ENCODE measurements at regions not wholly inside any gene's neighbourhood (a gene's known extent, or its start where the extent isn't known, plus 50 kb on each side); places are given as distances from the start of the nearest gene placed in this dataset.

GRCh38 chr9:134225816-134226215 lies 61.5 kb upstream of the RNU6ATAC start:
- in situ Hi-C loops (cut with MboI): no loop called here
- SMC1A ChIA-PET (ENCODE audit: uncharacterized antibody, unreplicated experiment): no interaction called here
- Histone ChIP-seq H4K20me1 (ENCODE audit: control insufficient read depth, insufficient read depth) (no peaks in the 10 kb centered on the region), H3K9ac (ENCODE audit: control insufficient read depth, insufficient read depth, low read length) (no peak overlapping the region), H2AFZ (ENCODE audit: control insufficient read depth, low read depth, low read length) (no peak overlapping the region), H3K27me3 (replicated peaks in 1 of 2; ENCODE audit: control insufficient read depth in 2 of 2, insufficient read depth in 2 of 2, low read length in 1 of 2) (peaks cover 0 to 2% of the 10 kb centered on the region in 2 experiments; a peak in 1 of 4 replicates), H3K9me3 (replicated peaks; ENCODE audit: control insufficient read depth, insufficient read depth, low read length) (no peaks in the 10 kb centered on the region), H3K4me2 (ENCODE audit: control insufficient read depth, insufficient read depth) (no peak overlapping the region), H3K4me3 (no peak overlapping the region), H3K4me1 (ENCODE audit: control insufficient read depth, insufficient read depth, low read length) (no peaks in the 10 kb centered on the region), H3K36me3 (ENCODE audit: control insufficient read depth in 2 of 2, insufficient read depth in 2 of 2, low read length in 1 of 2) (no peaks in the 10 kb centered on the region), H3K27ac (ENCODE audit: control insufficient read depth, insufficient read depth) (no peak overlapping the region), H3K79me2 (ENCODE audit: control insufficient read depth, insufficient read depth, low read length) (no peaks in the 10 kb centered on the region)
- CTCF ChIA-PET: no interaction called here
- POLR2A ChIA-PET: no interaction called here
- FAIRE-seq (no peak), DNase-seq (ENCODE audit: low read depth, low spot score) (no peak), ATAC-seq (no peak)
- 11% methylated on average over 6 of the region's 7 CpGs for WGBS (ENCODE audit: insufficient coverage, insufficient replicate concordance, low lambda C conversion rate, missing lambda C conversion rate)
- no peak for TF ChIP-seq KAT2A (conservative IDR thresholded peaks at IDR 0.05; ENCODE audit: control insufficient read depth, low read depth, low read length)
- no peak for TF ChIP-seq GABPA (IDR thresholded peaks at IDR 0.05; ENCODE audit: low read depth)
- TF ChIP-seq RUNX3 (IDR thresholded peaks at IDR 0.05; ENCODE audit: low read length): no peak
- TF ChIP-seq SUZ12 (IDR thresholded peaks at IDR 0.05; ENCODE audit: unreplicated experiment): no peak
- no peak for TF ChIP-seq IRF4 (IDR thresholded peaks at IDR 0.05; ENCODE audit: low read depth, low read length)
- no peak for TF ChIP-seq HSF1 (IDR thresholded peaks at IDR 0.05; ENCODE audit: low read depth, low read length)
- no peak for TF ChIP-seq BACH1 (IDR thresholded peaks at IDR 0.05; ENCODE audit: borderline replicate concordance)
- no peak for TF ChIP-seq BHLHE40 (IDR thresholded peaks at IDR 0.05; ENCODE audit: borderline replicate concordance in 1 of 2, low read depth in 2 of 2, low read length in 1 of 2)
- TF ChIP-seq SKIL (IDR thresholded peaks at IDR 0.05; ENCODE audit: low read depth, poor library complexity, severe bottlenecking): no peak
- TF ChIP-seq RELA (IDR thresholded peaks at IDR 0.05; ENCODE audit: borderline replicate concordance, partially characterized antibody): no peak
- no peak for TF ChIP-seq PML (IDR thresholded peaks at IDR 0.05; ENCODE audit: low read length)
- no peak for TF ChIP-seq GATAD2B (conservative IDR thresholded peaks at IDR 0.05; ENCODE audit: low read depth)
- no peak for TF ChIP-seq MEF2A (IDR thresholded peaks at IDR 0.05; ENCODE audit: insufficient read depth, low read depth, low read length)
- TF ChIP-seq BCL3 (IDR thresholded peaks at IDR 0.05; ENCODE audit: borderline replicate concordance, insufficient read depth, low read depth, low read length, poor library complexity, severe bottlenecking): no peak
- RAD21 ChIA-PET (ENCODE audit: unreplicated experiment): no interaction called here
- intact Hi-C loops (cut with micrococcal nuclease; ENCODE audit: unreplicated experiment): no loop called here
- no TSS peak for BruUV-seq (replicated peaks)

Data from GM12878 (cell line).